Mucosa of descending colon (tissue), 3 donors: ENCODE measurements at regions not wholly inside any gene's neighbourhood (a gene's known extent, or its start where the extent isn't known, plus 50 kb on each side); places are given as distances from the start of the nearest gene placed in this dataset.
"Not testable (repeated sequence)": the region's sequence is repeated elsewhere in the genome, so short reads cannot be mapped to it uniquely, and the experiment has no call there.

Experiments
- ATAC-seq: fragments of 200-7000 bp; cut with Tn5 transposase; one replicate; pipeline ENCODE4 v1.9.1; 2020; ENCODE audit warnings: mild to moderate bottlenecking, moderate library complexity
- DNase-seq, 3 donors: peaks; one replicate each; pipeline ENCODE4 v3.0.0-alpha.2; 2020
- H3K36me3 ChIP-seq: fragments of 200-600 bp; one replicate; pipeline ENCODE4 v1.8.0; 2021; ENCODE audit warnings: low read depth, mild to moderate bottlenecking
- H3K4me1 ChIP-seq: fragments of 200-600 bp; one replicate; pipeline ENCODE4 v1.8.0; 2021; ENCODE audit warnings: low read depth, mild to moderate bottlenecking
- H3K4me3 ChIP-seq: fragments of 200-600 bp; one replicate; pipeline ENCODE4 v1.8.0; 2021; ENCODE audit warnings: mild to moderate bottlenecking
- H3K9me3 ChIP-seq: fragments of 200-600 bp; one replicate; pipeline ENCODE4 v1.8.0; 2021; ENCODE audit warnings: mild to moderate bottlenecking
- CTCF ChIP-seq: fragments of 200-600 bp; IDR thresholded peaks from one replicate; pipeline ENCODE4 v1.8.0; 2022; ENCODE audit warnings: antibody characterized with exemption, mild to moderate bottlenecking
- intact Hi-C, 2 donors: fragments of 100-400 bp; cut with DNase I in 1 of 2; cut with micrococcal nuclease in 1 of 2; formaldehyde crosslinking; loops; one replicate each; pipeline versions ENCODE4 v1.11.0 to v1.11.1; 2022; cut with DNase I, micrococcal nuclease
- donor health status: DM: no; HTN: no; CAD: no; lungs with moderate emphysema.
- donor health status: DM: no; HTN: no; CAD: no.
- donor health status: DM: no; HTN: yes; CAD: no.

GRCh38 chr4:71872767-71873415 lies 89.0 kb upstream of the GC start:
- Histone ChIP-seq H3K9me3 (no peaks in the 10 kb centered on the region), H3K4me1 (no peaks in the 10 kb centered on the region), H3K36me3 (no peaks in the 10 kb centered on the region), H3K4me3 (no peak overlapping the region)
- TF ChIP-seq CTCF: no peak
- ATAC-seq (no peak), DNase-seq (no peak)
- intact Hi-C loops: no loop called here

GRCh38 chr4:71878376-71878775 lies 94.5 kb upstream of the GC start:
- Histone ChIP-seq H3K4me1 (no peaks in the 10 kb centered on the region), H3K36me3 (no peaks in the 10 kb centered on the region), H3K9me3 (no peaks in the 10 kb centered on the region), H3K4me3 (no peak overlapping the region)
- intact Hi-C loops: no loop called here
- no peak for TF ChIP-seq CTCF
- ATAC-seq: no peak
- no peak for DNase-seq

GRCh38 chr4:71882113-71882841 lies 98.4 kb upstream of the GC start:
- no peak for TF ChIP-seq CTCF
- DNase-seq: no peak
- Histone ChIP-seq H3K9me3 (no peaks in the 10 kb centered on the region), H3K4me3 (no peak overlapping the region), H3K4me1 (no peaks in the 10 kb centered on the region), H3K36me3 (no peaks in the 10 kb centered on the region)
- ATAC-seq: no peak
- intact Hi-C loops: no loop called here

GRCh38 chr4:71900366-71900765 lies 116.5 kb upstream of the GC start:
- intact Hi-C loops, H3K4me3 ChIP-seq: not testable (repeated sequence)

GRCh38 chr4:71905594-71905993 lies 121.7 kb upstream of the GC start:
- DNase-seq, intact Hi-C loops, ATAC-seq: not testable (repeated sequence)

More at GRCh38 chr4:71900366-71900765, 116.5 kb upstream of the GC start:
- H3K9me3 ChIP-seq, DNase-seq, H3K36me3 ChIP-seq, H3K4me1 ChIP-seq, ATAC-seq: not testable (repeated sequence)

GRCh38 chr4:71906096-71906495 lies 122.2 kb upstream of the GC start:
- ATAC-seq: no peak
- no peak for DNase-seq
- TF ChIP-seq CTCF: no peak
- H3K36me3 ChIP-seq: no peaks in the 10 kb centered on the region
- no peaks in the 10 kb centered on the region for H3K4me1 ChIP-seq
- no peak overlapping the region for H3K4me3 ChIP-seq
- H3K9me3 ChIP-seq: peaks cover 5% of the 10 kb centered on the region
- intact Hi-C loops: no loop called here

More at GRCh38 chr4:71905594-71905993, 121.7 kb upstream of the GC start:
- H3K4me1 ChIP-seq, H3K9me3 ChIP-seq, H3K36me3 ChIP-seq, H3K4me3 ChIP-seq: not testable (repeated sequence)
